GM18873 (cell line): ENCODE measurements at regions not wholly inside any gene's neighbourhood (a gene's known extent, or its start where the extent isn't known, plus 50 kb on each side); places are given as distances from the start of the nearest gene placed in this dataset.
"Not testable (repeated sequence)": the region's sequence is repeated elsewhere in the genome, so short reads cannot be mapped to it uniquely, and the experiment has no call there.

ENCODE experiments used
- ATAC-seq: cut with Tn5 transposase; IDR thresholded peaks from one replicate; pipeline ENCODE4 v1.9.1; 2021; ENCODE audit warnings: mild to moderate bottlenecking, moderate library complexity, moderate number of reproducible peaks; ENCODE audit not compliant: unreplicated experiment, low FRiP score

GRCh38 chr13:80923907-80924306, 583.0 kb upstream of the SPRY2 start:
- no peak for ATAC-seq

GRCh38 chr13:80921971-80922370, 581.0 kb upstream of the SPRY2 start:
- ATAC-seq: no peak

GRCh38 chr13:80921541-80921940, 580.6 kb upstream of the SPRY2 start:
- ATAC-seq: no peak

GRCh38 chr13:80906860-80907259, 565.9 kb upstream of the SPRY2 start:
- ATAC-seq: no peak

GRCh38 chr13:80904386-80904785, 563.5 kb upstream of the SPRY2 start:
- no peak for ATAC-seq

- ATAC-seq: no peak
These were observed 563.0 kb upstream of the SPRY2 start for GRCh38 chr13:80903911-80904310.

- no peak for ATAC-seq
These were observed 560.6 kb upstream of the SPRY2 start for GRCh38 chr13:80901530-80901929.

- ATAC-seq: no peak
These were observed 560.2 kb upstream of the SPRY2 start for GRCh38 chr13:80901111-80901510.

GRCh38 chr13:80900561-80900960, 559.6 kb upstream of the SPRY2 start:
- no peak for ATAC-seq

- not testable (repeated sequence) for ATAC-seq
These were observed 556.7 kb upstream of the SPRY2 start for GRCh38 chr13:80897641-80898040.

- no peak for ATAC-seq
These were observed 554.0 kb upstream of the SPRY2 start for GRCh38 chr13:80894917-80895316.

- ATAC-seq: no peak
These were observed 548.9 kb upstream of the SPRY2 start for GRCh38 chr13:80889829-80890228.

GRCh38 chr13:80888390-80888789, 547.5 kb upstream of the SPRY2 start:
- no peak for ATAC-seq

- no peak for ATAC-seq
These were observed 543.3 kb upstream of the SPRY2 start for GRCh38 chr13:80884056-80884785.

- no peak for ATAC-seq
These were observed 542.6 kb upstream of the SPRY2 start for GRCh38 chr13:80883545-80883944.

GRCh38 chr13:80881942-80882445, 541.1 kb upstream of the SPRY2 start:
- no peak for ATAC-seq

GRCh38 chr13:80881495-80881894, 540.6 kb upstream of the SPRY2 start:
- ATAC-seq: no peak

GRCh38 chr13:80881034-80881433, 540.1 kb upstream of the SPRY2 start:
- no peak for ATAC-seq

- no peak for ATAC-seq
These were observed 537.0 kb upstream of the SPRY2 start for GRCh38 chr13:80877944-80878241.

- no peak for ATAC-seq
These were observed 536.5 kb upstream of the SPRY2 start for GRCh38 chr13:80877209-80877943.

GRCh38 chr13:80873589-80873988, 532.7 kb upstream of the SPRY2 start:
- no peak for ATAC-seq

GRCh38 chr13:80871971-80872370, 531.0 kb upstream of the SPRY2 start:
- not testable (repeated sequence) for ATAC-seq
